T-cell (primary cell): ENCODE measurements at regions not wholly inside any gene's neighbourhood (a gene's known extent, or its start where the extent isn't known, plus 50 kb on each side); places are given as distances from the start of the nearest gene placed in this dataset.

Experiments
- ATAC-seq, 4 experiments: fragments of 200-7000 bp in 3 of 4; fragments of 150-1000 bp in 1 of 4; cut with Tn5 transposase; replicated peaks in 1 of 4; 1 replicate in 3 of 4; 2 replicates in 1 of 4; pipeline ENCODE4 v1.10.0; 2021; ENCODE audit warnings: moderate library complexity in 3 of 4, mild to moderate bottlenecking in 2 of 4, moderate number of reproducible peaks in 1 of 4
- CTCF ChIA-PET, 2 donors: fragments of 300-600 bp; sonication (Branson Sonifier 250); formaldehyde crosslinking; loops; one replicate each; lab custom pipeline; 2022; ENCODE audit warnings: antibody characterized with exemption in 2 of 2; lab: Charles Lee
- POLR2A ChIA-PET, 2 donors: fragments of 300-600 bp; sonication (Branson Sonifier 250); formaldehyde crosslinking; loops; one replicate each; lab custom pipeline; 2022; ENCODE audit warnings: antibody characterized with exemption in 2 of 2; lab: Charles Lee
- DNase-seq, 35 experiments: peaks; one replicate each; pipeline versions ENCODE4 v3.0.0 to v3.0.0-alpha.2; 2013 to 2023
- H3K27ac ChIP-seq: one replicate; pipeline ENCODE4 v1.5.1; 2013; ENCODE audit warnings: low read length
- H3K27me3 ChIP-seq, 2 experiments: replicated peaks in 1 of 2; 1 replicate in 1 of 2; 2 replicates in 1 of 2; pipeline versions ENCODE4 v1.6.1 to v1.7.0; 2013; ENCODE audit warnings: low read length in 1 of 2, mixed read lengths in 1 of 2; ENCODE audit not compliant: control insufficient read depth in 2 of 2, insufficient read depth in 2 of 2; ENCODE audit errors: extremely low read depth in 1 of 2
- H3K36me3 ChIP-seq, 2 donors: 1 replicate in 1 of 2; 2 replicates in 1 of 2; pipeline versions ENCODE4 v1.6.1 to v1.7.0; 2013; ENCODE audit warnings: low read length in 1 of 2; ENCODE audit not compliant: control insufficient read depth in 2 of 2, insufficient read depth in 1 of 2; ENCODE audit errors: extremely low read depth in 1 of 2
- H3K4me1 ChIP-seq, 2 experiments: 1 replicate in 1 of 2; 2 replicates in 1 of 2; pipeline versions ENCODE4 v1.6.1 to v1.7.0; 2013; ENCODE audit warnings: low read length in 2 of 2, mixed read lengths in 1 of 2; ENCODE audit not compliant: insufficient read depth in 2 of 2, control insufficient read depth in 1 of 2; ENCODE audit errors: extremely low read depth in 1 of 2
- H3K4me3 ChIP-seq, 2 donors: 1 replicate in 1 of 2; 2 replicates in 1 of 2; pipeline versions ENCODE4 v1.5.1 to v1.7.0; 2013; ENCODE audit warnings: mild to moderate bottlenecking in 2 of 2, low read length in 1 of 2, moderate library complexity in 1 of 2; ENCODE audit not compliant: control insufficient read depth in 1 of 2; ENCODE audit errors: extremely low read depth in 1 of 2
- H3K9me3 ChIP-seq: 2 replicates; pipeline ENCODE4 v1.7.0; 2013
- H3K27ac Mint-ChIP-seq, 2 donors: one replicate each; pipeline ENCODE4 v1.8.0; 2020 to 2021; ENCODE audit warnings: mild to moderate bottlenecking in 2 of 2, mixed read lengths in 2 of 2
- H3K27me3 Mint-ChIP-seq, 2 donors: one replicate each; pipeline ENCODE4 v1.8.0; 2021 to 2022; ENCODE audit warnings: mixed read lengths in 2 of 2
- H3K36me3 Mint-ChIP-seq: one replicate; pipeline ENCODE4 v1.8.0; 2021; ENCODE audit warnings: mixed read lengths
- H3K4me1 Mint-ChIP-seq, 3 donors: one replicate each; pipeline ENCODE4 v1.8.0; 2020 to 2022; ENCODE audit warnings: mixed read lengths in 3 of 3, mild to moderate bottlenecking in 1 of 3
- H3K4me3 Mint-ChIP-seq, 3 donors: one replicate each; pipeline ENCODE4 v1.8.0; 2020 to 2022; ENCODE audit warnings: mild to moderate bottlenecking in 3 of 3, mixed read lengths in 3 of 3, moderate library complexity in 3 of 3
- H3K9me3 Mint-ChIP-seq, 3 donors: one replicate each; pipeline ENCODE4 v1.8.0; 2020 to 2022; ENCODE audit warnings: mixed read lengths in 3 of 3
- WGBS: methylation state at CpG from one replicate; pipeline ENCODE4 v1.1.5; 2013; ENCODE audit warnings: missing lambda C conversion rate; ENCODE audit not compliant: insufficient coverage; 5-methylcytosine and 5-hydroxymethylcytosine counted together

DNA sequence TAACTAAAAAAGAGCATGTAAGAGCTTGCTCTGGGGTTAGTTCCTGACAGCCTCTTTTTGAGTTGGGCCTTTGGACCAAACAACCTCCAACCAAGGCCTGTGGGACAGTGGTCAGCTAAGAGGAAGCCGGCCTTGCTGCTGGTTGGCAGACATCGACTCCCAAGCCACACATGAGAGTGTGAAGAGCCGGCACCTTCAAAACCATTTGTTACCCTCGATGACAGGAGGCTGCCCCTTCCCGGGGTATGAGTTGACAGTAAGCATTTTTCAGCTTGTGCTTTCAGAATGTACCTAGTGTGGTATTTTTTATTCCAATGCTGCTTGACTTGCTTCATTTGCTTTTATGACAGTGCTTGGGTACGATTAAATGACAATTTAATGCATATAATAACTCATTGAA is 168.6 kb upstream of the IGFBP7 start:
- H3K9me3 Mint-ChIP-seq: no peaks in the 10 kb centered on the region
- POLR2A ChIA-PET: interaction anchor here in 1 of 2 donors (0.7 kb wide), 1 partner anchor 76 kb away, joined by 6 read pairs; no protein-coding TSS in a partner anchor

DNA sequence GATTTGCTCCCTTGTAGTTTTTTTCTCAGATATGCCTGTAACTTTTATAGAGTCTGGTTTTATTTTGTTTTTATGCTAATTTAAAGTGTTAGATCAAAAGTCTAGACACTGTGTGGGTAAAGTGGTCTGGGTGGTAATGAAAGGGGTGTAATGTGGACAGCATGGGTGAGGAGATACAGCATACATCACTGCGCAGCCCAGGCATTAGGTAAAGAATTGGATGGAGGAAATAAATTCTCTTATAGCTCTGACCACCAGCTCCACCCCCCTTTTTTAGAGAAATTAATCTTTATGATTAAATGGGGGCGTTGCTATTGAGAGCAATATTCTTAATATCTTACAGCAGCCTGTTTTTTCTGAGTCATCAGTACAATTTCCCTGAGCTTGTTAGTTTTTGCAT is 163.9 kb upstream of the IGFBP7 start:
- H3K9me3 Mint-ChIP-seq: peaks cover 0 to 6% (median 4%) of the 10 kb centered on the region in 3 donors
- no peaks in the 10 kb centered on the region for H3K36me3 Mint-ChIP-seq
- DNase-seq (no peak), ATAC-seq (no peak)
- WGBS: no CpG with 5 or more reads among the region's 2 CpGs
- H3K4me3 Mint-ChIP-seq: no peak overlapping the region
- no peak overlapping the region for H3K4me3 ChIP-seq
- H3K27ac ChIP-seq: no peak overlapping the region
- no peaks in the 10 kb centered on the region for H3K36me3 ChIP-seq
- H3K27ac Mint-ChIP-seq: no peak overlapping the region
- peaks cover 0 to 4% of the 10 kb centered on the region in 2 donors for H3K27me3 Mint-ChIP-seq
- ChIA-PET POLR2A (no interaction called here), CTCF (interaction anchor here in 1 of 2 donors (0.6 kb wide), 1 partner anchor 18 kb away, joined by 3 read pairs; no protein-coding TSS in a partner anchor)
- no peaks in the 10 kb centered on the region for H3K4me1 Mint-ChIP-seq
- no peaks in the 10 kb centered on the region for H3K27me3 ChIP-seq
- no peaks in the 10 kb centered on the region for H3K4me1 ChIP-seq
- H3K9me3 ChIP-seq: no peaks in the 10 kb centered on the region

More for the DNA sequence above, 168.6 kb upstream of the IGFBP7 start:
- H3K27ac Mint-ChIP-seq: no peak overlapping the region
- WGBS: no CpG with 5 or more reads among the region's 6 CpGs
- Histone ChIP-seq H3K4me1 (no peaks in the 10 kb centered on the region), H3K27ac (no peak overlapping the region), H3K4me3 (no peak overlapping the region), H3K27me3 (no peaks in the 10 kb centered on the region), H3K9me3 (no peaks in the 10 kb centered on the region), H3K36me3 (no peaks in the 10 kb centered on the region)
- CTCF ChIA-PET: no interaction called here
- peaks cover 0 to 3% of the 10 kb centered on the region in 2 donors for H3K27me3 Mint-ChIP-seq
- no peak overlapping the region for H3K4me3 Mint-ChIP-seq
- H3K4me1 Mint-ChIP-seq: no peaks in the 10 kb centered on the region
- no peaks in the 10 kb centered on the region for H3K36me3 Mint-ChIP-seq
- ATAC-seq (no peak), DNase-seq (no peak)

DNA sequence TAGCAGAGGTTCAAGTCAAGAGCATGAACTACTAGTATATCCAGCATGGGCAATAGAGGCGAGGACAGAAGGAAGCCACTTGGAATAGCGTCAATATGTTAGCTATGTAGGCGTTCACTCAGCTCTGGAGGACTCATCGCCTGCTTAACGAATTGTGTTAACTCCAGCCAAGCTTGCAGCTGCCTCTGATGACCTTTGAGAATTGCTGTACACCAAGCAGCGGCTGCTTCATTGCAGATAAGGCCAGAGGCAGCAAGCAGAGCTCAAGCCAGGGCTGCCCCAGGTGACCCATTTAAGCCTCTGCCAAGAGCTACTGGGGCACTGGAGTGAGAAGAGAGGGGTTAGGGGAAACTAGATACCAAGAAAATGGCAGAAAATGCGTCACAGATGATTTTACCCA is 160.2 kb upstream of the IGFBP7 start:
- H3K4me3 Mint-ChIP-seq: no peak overlapping the region
- no peak overlapping the region for H3K27ac Mint-ChIP-seq
- H3K36me3 Mint-ChIP-seq: no peaks in the 10 kb centered on the region
- WGBS: 75% methylated on average over 7 of the region's 7 CpGs
- H3K4me1 Mint-ChIP-seq: no peaks in the 10 kb centered on the region
- no peak overlapping the region for H3K27ac ChIP-seq
- H3K27me3 ChIP-seq: no peaks in the 10 kb centered on the region
- peaks cover 0 to 6% (median 4%) of the 10 kb centered on the region in 3 donors for H3K9me3 Mint-ChIP-seq
- no peak for DNase-seq
- ChIA-PET CTCF (no interaction called here), POLR2A (no interaction called here)
- peaks cover 3 to 4% of the 10 kb centered on the region in 2 donors for H3K27me3 Mint-ChIP-seq
- H3K9me3 ChIP-seq: no peaks in the 10 kb centered on the region
- H3K4me1 ChIP-seq: no peaks in the 10 kb centered on the region
- H3K4me3 ChIP-seq: no peak overlapping the region
- ATAC-seq: no peak
- no peaks in the 10 kb centered on the region for H3K36me3 ChIP-seq

DNA sequence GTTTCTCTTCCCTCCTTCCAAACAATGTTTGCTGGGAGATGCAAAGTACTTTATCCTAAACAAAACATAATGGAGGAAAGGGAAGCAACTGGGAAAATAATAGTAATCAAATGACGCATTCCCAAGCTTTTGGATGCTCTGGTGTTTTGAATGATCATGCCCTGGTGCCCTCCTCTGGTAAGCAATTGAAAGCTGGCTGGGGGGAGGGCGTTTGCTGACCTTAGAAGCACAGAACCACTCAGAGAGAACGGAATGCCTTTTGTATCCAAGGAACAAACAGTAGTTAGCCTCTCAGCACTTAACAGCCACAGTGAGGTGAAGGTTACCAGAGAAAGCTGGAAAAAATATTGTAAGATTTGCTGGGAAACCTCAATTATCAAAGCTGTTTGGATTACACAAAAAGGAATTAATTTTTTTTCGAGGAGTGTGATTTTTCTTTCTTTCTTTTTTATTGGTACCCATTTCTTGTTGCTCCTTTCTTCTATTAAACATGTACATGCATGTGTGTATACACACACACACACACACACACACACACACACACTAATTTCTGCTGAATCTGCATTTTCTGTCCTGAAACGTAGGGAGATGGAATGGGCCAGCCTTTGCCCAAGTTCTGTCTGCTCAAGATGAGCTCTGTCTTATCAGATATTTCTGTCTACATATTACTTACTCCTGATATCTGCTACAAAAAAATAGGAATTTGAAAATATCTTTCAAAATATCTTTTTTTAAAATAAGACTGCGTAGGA is 155.8 kb upstream of the IGFBP7 start:
- no peaks in the 10 kb centered on the region for H3K4me1 Mint-ChIP-seq
- peaks cover 0 to 3% of the 10 kb centered on the region in 2 donors for H3K27me3 Mint-ChIP-seq
- Histone ChIP-seq H3K4me1 (no peaks in the 10 kb centered on the region), H3K9me3 (no peaks in the 10 kb centered on the region), H3K27ac (no peak overlapping the region), H3K36me3 (no peaks in the 10 kb centered on the region), H3K4me3 (no peak overlapping the region), H3K27me3 (peaks cover 0 to 5% of the 10 kb centered on the region in 2 experiments)
- POLR2A ChIA-PET: interaction anchor here in 1 of 2 donors (0.5 to 0.6 kb wide), 2 partner anchors 15 to 773 kb away, joined by 3 to 5 read pairs; no protein-coding TSS in a partner anchor
- no peak overlapping the region for H3K4me3 Mint-ChIP-seq
- CTCF ChIA-PET: no interaction called here
- H3K27ac Mint-ChIP-seq: no peak overlapping the region
- no peaks in the 10 kb centered on the region for H3K36me3 Mint-ChIP-seq
- WGBS: 48% methylated on average over 2 of the region's 6 CpGs
- ATAC-seq: no peak
- DNase-seq: no peak
- peaks cover 0 to 14% (median 14%) of the 10 kb centered on the region in 3 donors for H3K9me3 Mint-ChIP-seq

DNA sequence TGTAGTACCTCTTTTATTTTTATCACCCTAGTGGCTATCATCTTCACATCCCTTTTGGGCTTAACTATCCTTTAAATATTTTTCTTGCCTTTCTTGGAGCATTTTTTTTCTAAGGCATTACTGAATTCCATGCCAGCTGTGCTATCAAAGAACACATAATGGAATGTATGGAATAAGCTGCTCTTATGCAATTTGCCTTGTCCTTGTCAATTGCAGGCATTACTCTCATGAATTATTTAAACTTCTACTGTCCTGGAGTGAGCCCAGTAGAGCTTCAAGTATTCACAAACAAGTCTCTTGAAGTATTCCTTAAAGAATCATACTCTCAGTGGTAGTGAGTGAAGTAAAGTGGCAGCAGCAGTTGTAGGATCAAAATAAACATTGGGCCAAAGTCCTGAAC is 144.6 kb upstream of the IGFBP7 start:
- no peaks in the 10 kb centered on the region for H3K9me3 ChIP-seq
- Mint-ChIP-seq H3K36me3 (no peaks in the 10 kb centered on the region), H3K4me1 (no peaks in the 10 kb centered on the region), H3K27ac (no peak overlapping the region), H3K4me3 (no peak overlapping the region), H3K27me3 (no peaks in the 10 kb centered on the region), H3K9me3 (peaks cover 0 to 4% (median 0%) of the 10 kb centered on the region in 3 donors)
- ChIA-PET CTCF (no interaction called here), POLR2A (no interaction called here)
- H3K4me1 ChIP-seq: no peaks in the 10 kb centered on the region
- no peaks in the 10 kb centered on the region for H3K27me3 ChIP-seq
- DNase-seq (no peak), ATAC-seq (no peak)
- no peak overlapping the region for H3K4me3 ChIP-seq
- H3K27ac ChIP-seq: no peak overlapping the region
- H3K36me3 ChIP-seq: no peaks in the 10 kb centered on the region

DNA sequence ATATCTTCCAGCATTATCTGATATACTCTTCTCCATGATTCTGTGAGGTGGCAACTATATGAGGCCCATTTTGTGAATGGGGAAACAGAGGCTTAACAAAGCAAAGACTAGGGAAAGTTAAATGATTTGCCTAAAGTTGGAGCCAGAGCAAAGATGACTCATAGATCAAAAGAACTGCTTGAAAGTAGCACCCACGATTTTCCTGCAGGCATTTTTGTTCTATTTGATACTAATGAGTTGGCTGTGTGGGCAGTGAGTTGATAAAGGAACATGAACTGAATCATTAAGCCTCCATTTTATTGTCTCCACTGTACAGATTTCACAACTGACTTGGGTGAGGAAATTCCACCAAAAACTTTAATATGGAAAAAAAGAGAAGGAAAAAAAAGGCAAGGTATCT is 138.9 kb upstream of the IGFBP7 start:
- no CpG with 5 or more reads among the region's 1 CpG for WGBS
- no peaks in the 10 kb centered on the region for H3K36me3 ChIP-seq
- H3K36me3 Mint-ChIP-seq: no peaks in the 10 kb centered on the region
- no peaks in the 10 kb centered on the region for H3K9me3 ChIP-seq
- no peak overlapping the region for H3K27ac Mint-ChIP-seq
- no peaks in the 10 kb centered on the region for H3K9me3 Mint-ChIP-seq
- ChIA-PET CTCF (no interaction called here), POLR2A (no interaction called here)
- no peak overlapping the region for H3K27ac ChIP-seq
- H3K27me3 ChIP-seq: no peaks in the 10 kb centered on the region
- H3K4me3 ChIP-seq: no peak overlapping the region
- no peaks in the 10 kb centered on the region for H3K4me1 ChIP-seq
- ATAC-seq: no peak
- no peaks in the 10 kb centered on the region for H3K4me1 Mint-ChIP-seq
- peaks cover 0 to 3% of the 10 kb centered on the region in 2 donors for H3K27me3 Mint-ChIP-seq
- no peak for DNase-seq
- no peak overlapping the region for H3K4me3 Mint-ChIP-seq
